ENCODE measurements at regions not wholly inside any gene's neighbourhood (a gene's known extent, or its start where the extent isn't known, plus 50 kb on each side); places are given as distances from the start of the nearest gene placed in this dataset.
A peak's percentile ranks its signal among the peaks of the same experiment; 100 is the strongest.
"Not testable (repeated sequence)": the region's sequence is repeated elsewhere in the genome, so short reads cannot be mapped to it uniquely, and the experiment has no call there.

DNA sequence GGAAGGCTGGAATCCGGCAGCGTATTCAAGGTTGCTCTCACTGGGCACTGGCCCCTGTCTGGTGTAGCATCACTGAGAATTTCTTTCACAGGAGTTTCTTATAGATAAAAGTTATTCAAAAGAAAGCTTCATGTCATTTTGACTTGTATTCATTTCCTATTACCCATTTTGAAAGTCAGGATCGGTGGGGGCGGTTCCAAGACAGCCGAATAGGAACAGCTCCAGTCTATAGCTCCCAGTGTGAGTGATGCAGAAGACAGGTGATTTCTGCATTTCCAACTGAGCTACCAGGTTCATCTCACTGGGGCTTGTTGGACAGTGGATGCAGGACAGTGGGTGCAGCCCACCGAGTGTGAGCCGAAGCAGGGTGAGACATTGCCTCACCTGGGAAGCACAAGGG, 51.5 kb upstream of the CDC42EP3 start:
- H3K4me1 ChIP-seq; intact Hi-C loops (cut with DNase I); H3K27me3 ChIP-seq; H3K36me3 ChIP-seq; H3K4me3 ChIP-seq; H3K9me3 ChIP-seq; ATAC-seq; H3K27ac ChIP-seq; DNase-seq: not testable (repeated sequence)

- ATAC-seq, result no peak
These were observed 58.8 kb upstream of the CDC42EP3 start for GRCh38 chr2:37730037-37730818.

GRCh38 chr2:37732412-37732811, 61.0 kb upstream of the CDC42EP3 start:
- ATAC-seq; H3K36me3 ChIP-seq; H3K4me1 ChIP-seq; H3K4me3 ChIP-seq; DNase-seq; H3K27me3 ChIP-seq; H3K9me3 ChIP-seq; intact Hi-C loops (cut with DNase I); H3K27ac ChIP-seq: not testable (repeated sequence)

More at GRCh38 chr2:37730037-37730818, 58.8 kb upstream of the CDC42EP3 start:
- H3K27ac ChIP-seq, result no peak overlapping the region
- intact Hi-C loops (cut with DNase I), result no loop called here
- no peak for TF ChIP-seq CTCF (IDR thresholded peaks at IDR 0.05)
- no peaks in the 10 kb centered on the region for H3K27me3 ChIP-seq
- H3K4me3 ChIP-seq, result no peak overlapping the region
- H3K36me3 ChIP-seq, result no peaks in the 10 kb centered on the region
- H3K9me3 ChIP-seq, result no peaks in the 10 kb centered on the region
- DNase-seq, result no peak
- H3K4me1 ChIP-seq, result peaks cover 0 to 8% of the 10 kb centered on the region in 2 donors

- Histone ChIP-seq H3K4me3 (no peak overlapping the region), H3K27me3 (no peaks in the 10 kb centered on the region), H3K9me3 (no peaks in the 10 kb centered on the region), H3K27ac (no peak overlapping the region), H3K4me1 (peaks cover 0 to 8% of the 10 kb centered on the region in 2 donors), H3K36me3 (no peaks in the 10 kb centered on the region)
- ATAC-seq (no peak), DNase-seq (no peak)
- TF ChIP-seq CTCF (IDR thresholded peaks at IDR 0.05), result no peak
- intact Hi-C loops (cut with DNase I), result no loop called here
These were observed 61.8 kb upstream of the CDC42EP3 start for GRCh38 chr2:37733251-37733650.

DNA sequence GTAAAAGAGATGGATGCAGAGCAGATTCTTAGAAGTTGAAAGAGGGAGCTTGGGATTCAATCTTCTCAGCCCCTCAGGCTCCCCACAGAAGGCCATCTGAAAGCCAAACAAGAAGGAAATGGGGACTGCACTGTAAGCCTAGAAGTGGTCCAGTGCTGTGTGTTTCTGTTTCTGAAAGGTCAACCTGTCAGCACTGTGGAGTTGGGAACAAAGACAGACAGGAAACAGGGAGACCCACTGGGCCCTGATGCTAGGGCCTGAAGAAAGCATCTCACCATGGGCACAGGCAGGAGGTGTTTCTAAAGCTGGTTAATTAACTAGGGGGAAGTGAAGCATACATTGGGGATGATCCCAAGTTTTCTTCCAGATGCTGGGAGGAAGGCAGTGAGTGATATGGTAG, 62.5 kb upstream of the CDC42EP3 start:
- DNase-seq; H3K4me1 ChIP-seq; H3K36me3 ChIP-seq; H3K27ac ChIP-seq; ATAC-seq; H3K9me3 ChIP-seq; H3K27me3 ChIP-seq; H3K4me3 ChIP-seq; intact Hi-C loops (cut with DNase I): not testable (repeated sequence)

GRCh38 chr2:37734891-37735523, 63.6 kb upstream of the CDC42EP3 start:
- H3K4me1 ChIP-seq; intact Hi-C loops (cut with DNase I); H3K27me3 ChIP-seq; H3K9me3 ChIP-seq; H3K4me3 ChIP-seq; H3K36me3 ChIP-seq; H3K27ac ChIP-seq; DNase-seq: not testable (repeated sequence)
- ATAC-seq, result peak; percentile 63

DNA sequence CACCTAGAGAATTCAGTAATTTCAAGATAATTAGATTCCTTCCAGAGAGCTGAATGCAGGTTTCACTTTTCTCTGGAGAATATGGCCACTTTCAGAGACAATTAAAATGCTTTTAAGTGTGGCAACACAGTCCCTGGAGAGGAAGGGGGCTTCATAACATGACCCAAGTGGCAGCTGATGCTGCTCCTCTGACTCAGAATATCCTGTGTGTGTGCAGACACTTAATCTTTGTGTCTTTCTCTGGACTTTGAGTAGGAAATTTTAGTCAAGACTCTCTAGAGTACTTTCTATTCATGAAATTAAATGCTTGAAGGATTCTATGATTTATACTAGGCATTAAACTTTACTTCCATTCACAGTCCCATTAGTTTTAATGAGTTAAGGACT, 64.1 kb upstream of the CDC42EP3 start:
- H3K9me3 ChIP-seq; DNase-seq; H3K4me1 ChIP-seq; H3K27ac ChIP-seq; intact Hi-C loops (cut with DNase I); H3K36me3 ChIP-seq; H3K27me3 ChIP-seq; H3K4me3 ChIP-seq: not testable (repeated sequence)
- peak; percentile 23 for ATAC-seq

GRCh38 chr2:37737507-37737906, 66.1 kb upstream of the CDC42EP3 start:
- Histone ChIP-seq H3K27me3 (no peaks in the 10 kb centered on the region), H3K9me3 (no peaks in the 10 kb centered on the region), H3K4me3 (no peak overlapping the region), H3K36me3 (no peaks in the 10 kb centered on the region), H3K27ac (no peak overlapping the region), H3K4me1 (peaks cover 0 to 8% of the 10 kb centered on the region in 2 donors)
- intact Hi-C loops (cut with DNase I), result no loop called here
- TF ChIP-seq CTCF (IDR thresholded peaks at IDR 0.05), result no peak
- ATAC-seq (no peak), DNase-seq (no peak)

All from left lung (tissue), 4 donors.